GOT3 (cell line): ENCODE measurements at regions not wholly inside any gene's neighbourhood (a gene's known extent, or its start where the extent isn't known, plus 50 kb on each side); places are given as distances from the start of the nearest gene placed in this dataset.
"Not testable (repeated sequence)": the region's sequence is repeated elsewhere in the genome, so short reads cannot be mapped to it uniquely, and the experiment has no call there.

Source experiments
- DNase-seq: peaks from one replicate; lab custom pipeline; 2025; ENCODE audit warnings: mixed read lengths; lab: John Stamatoyannopoulos, UW

DNA sequence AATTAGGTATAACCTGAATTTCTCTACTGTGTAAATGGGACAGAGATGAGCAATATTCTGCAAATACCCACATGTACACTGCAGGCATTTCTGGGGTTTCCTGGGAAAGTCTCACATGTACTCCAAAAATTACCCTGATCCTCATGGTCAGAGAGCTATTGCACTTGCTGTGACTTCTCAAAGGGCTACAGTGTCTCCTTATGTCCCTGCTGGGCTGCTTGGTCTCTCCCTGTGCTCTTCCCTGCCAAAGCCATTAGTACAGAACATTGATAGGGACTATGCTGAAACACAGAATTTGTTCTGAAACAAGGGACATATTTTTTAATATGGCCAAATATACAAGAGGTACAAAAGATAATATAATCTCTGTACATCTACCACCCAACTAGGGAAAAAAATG, 924.4 kb upstream of the NXPH2 start:
- no peak for DNase-seq

DNA sequence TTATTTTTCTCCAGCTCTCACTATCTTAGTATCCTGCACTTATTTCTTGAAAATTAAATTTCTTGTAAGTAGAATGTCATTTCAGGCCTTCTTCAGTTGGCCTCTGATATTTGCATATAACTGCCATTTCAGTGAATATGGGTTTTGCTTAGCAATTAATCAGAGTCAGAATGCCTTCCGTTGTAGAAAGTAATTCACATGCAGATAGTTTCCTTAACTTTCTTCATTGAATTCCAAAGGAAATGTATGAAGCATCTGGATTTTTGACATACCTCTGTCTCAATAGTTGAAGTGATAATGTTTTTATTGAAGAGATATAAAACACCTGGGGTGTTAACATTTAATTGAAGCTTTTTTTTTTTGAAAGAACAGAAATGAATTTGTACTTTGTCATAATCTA, 914.1 kb upstream of the NXPH2 start:
- DNase-seq, result no peak

DNA sequence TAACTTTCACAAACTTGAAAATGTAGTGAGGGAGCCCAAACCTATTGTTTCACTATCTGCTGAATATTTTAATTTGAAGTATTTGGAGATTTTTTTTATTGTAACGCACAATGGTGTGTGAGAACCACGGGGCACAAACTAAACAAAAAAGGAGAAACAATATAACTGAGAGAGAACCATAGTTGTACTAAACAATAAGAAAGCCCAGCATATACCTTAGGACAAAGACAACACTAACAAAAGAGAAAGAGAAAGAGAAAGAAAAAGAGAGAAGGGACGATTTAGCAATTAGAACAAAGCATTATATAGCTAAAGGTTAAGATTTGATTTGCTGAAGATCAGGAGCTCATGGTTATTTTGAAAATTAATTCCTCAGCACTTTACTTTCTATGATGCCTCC, 906.0 kb upstream of the NXPH2 start:
- DNase-seq, result no peak

DNA sequence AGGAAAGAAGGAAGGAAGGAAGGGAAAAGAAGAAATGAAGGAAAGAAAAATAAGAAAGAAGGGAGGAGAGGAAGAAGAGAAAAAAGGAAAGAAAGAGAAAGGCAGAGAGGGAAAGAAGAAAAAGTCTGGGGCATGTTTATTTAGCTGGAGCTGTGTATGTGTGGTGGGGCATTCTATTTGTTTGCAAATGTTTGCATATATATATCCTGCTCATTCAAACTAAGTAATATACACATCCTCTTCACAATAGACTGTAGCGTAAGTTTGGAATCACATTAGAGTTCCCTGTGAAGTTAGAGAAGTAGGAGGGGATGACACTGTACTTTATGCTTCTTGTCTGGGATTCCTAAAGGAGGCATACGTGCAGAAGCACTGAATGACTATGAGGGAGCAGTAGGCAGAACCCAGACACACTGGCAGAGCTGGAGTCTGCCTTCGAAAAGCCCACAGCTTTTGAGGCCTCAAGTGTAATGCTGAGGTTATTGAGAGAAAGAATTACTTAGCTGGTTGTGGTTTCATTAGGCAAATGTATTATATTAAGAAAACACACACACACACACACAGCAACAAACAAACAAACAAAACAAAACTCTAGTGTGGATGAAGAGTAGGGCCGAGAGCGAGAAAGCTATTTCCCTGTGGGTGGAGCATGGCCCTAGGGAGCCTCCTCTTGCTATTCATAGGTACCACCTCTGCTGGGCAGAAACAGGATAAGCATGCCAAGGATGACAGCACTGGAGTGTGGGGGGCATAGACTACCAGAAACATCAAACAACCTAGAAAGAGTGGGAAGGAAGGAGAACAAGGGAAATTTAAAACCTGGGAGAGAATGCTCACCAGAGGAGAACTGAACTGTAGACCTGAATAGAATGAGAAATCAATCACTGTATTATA, 905.1 kb upstream of the NXPH2 start:
- DNase-seq, result no peak

DNA sequence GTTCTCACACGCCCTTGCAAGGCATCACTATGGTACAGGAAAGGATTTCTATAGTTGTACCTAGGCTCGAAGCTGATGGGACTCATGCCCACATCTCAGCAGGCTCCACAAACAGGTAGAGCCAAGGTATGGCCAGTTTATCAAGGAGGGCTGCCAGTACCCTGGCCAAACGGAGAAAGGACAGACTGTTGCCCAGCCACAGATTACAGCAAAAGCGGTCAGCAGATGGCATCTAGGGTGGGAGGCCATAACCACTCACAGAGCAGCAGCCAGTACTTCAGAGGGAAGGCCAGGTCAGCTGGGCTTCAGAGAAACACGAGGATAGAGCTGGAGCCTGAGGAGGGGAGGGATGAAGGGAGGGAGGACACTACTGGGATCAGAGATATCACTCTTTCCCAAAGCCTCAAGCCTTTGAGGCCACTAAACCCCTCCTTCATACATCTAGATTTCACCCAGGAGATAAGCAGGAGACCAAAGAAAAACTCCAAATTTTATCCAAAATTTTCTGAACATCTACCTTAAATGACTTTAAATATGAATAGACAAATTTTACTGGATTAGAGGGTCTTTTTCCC, 904.2 kb upstream of the NXPH2 start:
- no peak for DNase-seq

DNA sequence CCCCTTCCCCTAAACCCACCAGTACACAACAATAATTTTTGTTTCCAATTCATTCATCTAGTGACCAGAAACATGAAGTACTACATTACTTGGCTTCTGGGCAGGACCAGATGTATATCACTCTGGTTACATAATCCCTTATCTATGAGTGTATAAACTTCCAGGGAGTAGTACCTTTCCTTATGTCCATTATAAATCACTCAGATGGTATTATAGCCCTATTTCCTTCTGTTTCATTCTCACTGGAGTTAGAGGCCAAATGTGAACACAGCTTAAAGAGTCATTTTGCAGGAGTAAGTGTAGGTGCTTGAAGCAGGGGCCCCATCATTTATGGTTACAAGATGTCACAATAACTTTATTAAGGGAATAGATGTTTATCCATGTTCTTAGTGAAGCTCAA, 894.4 kb upstream of the NXPH2 start:
- no peak for DNase-seq

DNA sequence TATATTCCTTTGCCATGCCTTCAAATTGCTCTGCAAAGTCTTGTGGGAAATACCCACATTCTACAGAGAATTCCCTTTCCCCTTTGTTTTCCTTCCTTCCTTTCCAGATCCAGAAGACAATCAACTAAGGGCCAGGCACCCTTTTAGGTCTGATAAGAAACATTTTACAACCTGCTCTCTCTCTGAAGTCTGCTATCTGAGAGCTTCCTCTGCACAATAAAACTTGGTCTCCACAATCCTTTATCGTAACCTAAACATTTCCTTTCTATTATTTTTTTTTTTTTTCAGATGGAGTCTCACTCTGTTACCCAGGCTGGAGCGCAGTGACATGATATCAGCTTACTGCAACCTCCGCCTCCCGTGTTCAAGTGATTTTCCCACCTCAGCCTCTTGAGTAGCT, 893.3 kb upstream of the NXPH2 start:
- not testable (repeated sequence) for DNase-seq

DNA sequence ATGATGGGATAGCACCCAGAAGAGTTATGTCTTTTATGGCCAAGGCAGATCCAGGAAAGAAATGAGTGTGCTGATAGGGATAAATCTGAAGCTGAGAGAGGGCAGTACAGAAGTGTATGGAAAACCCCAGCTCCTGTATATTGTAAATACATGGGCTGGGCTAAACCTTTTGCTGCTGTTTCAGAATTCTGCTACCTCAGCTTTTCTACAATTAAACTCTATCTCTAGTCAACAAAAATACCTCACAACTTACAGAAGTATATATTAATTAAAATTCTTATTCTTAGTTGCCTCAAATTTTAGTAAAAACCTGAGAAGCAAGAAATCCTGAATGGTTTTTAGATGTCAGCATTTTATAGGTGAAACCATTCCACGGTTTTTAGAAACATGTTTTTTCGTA, 889.5 kb upstream of the NXPH2 start:
- DNase-seq, result no peak

DNA sequence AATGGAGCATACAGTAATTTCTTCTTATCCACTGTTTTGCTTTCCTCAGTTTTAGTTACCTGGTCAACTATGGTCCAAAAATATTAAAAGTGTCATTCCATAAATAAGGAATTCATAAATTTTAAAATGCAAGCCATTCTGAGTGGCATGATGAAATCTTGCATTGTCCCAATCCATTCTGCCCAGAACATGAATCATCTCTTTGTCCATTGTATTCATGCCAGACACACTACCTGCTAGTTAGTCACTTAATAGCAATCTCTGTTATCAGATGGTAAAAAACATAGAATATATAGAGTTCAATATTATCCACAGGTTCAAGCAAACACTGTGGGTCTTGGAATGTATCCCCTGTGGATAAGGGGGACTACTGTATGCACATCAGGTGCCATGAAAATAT, 872.2 kb upstream of the NXPH2 start:
- DNase-seq, result no peak

DNA sequence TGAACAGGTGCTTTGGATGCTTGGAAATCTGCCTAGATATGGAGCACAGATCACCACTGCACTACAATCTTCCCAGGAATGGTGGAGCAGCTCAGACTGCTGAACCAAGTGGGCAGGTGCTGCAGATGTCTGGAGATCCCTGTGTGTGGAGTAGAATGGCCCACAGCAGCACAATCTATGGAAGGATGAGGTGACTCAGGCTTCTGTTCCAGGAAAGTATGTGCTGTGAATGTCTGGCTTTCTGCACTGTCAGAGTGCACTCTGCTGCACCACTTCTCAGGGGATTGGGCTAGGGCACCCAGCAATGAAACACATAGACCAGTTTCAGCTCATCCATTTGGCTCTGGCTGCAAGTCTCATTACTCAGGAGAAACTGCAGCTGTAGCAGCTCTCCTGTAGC, 865.4 kb upstream of the NXPH2 start:
- no peak for DNase-seq

DNA sequence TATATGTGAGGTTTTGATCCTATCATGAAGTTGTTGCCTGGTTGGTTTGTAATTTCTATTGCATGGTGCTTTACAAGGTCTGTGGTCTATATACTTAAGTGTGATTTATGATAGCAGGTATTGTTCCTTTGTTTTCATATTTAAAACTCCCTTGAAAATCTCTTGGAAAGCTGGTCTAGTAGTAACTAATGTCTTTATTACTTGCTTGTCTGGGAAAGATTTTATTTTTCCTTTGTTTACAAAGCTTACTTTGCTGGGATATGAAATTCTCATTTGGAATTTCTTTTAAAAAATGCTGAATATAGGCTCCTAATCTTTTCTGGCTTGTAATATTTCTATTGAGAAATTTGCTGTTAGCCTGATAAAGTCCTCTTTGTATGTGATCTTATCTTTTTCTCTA, 862.9 kb upstream of the NXPH2 start:
- DNase-seq, result no peak

DNA sequence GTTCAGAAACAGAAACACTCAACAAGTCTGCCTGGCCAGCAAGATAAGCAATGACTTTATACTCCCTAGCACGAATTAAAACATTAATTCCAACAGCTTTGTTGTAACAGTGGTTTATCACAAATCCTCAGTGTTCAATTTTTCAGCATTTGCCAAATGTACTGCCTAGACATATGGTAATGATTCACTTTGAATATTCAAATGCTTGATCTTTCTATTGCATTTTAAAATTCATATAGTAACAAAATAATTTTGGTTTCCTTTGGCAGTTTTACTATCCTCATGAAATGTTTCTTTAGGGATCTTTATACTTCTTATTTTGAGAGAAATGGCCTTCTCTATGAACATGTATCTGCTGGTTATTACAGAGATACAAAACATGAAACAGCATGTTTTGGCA, 851.8 kb upstream of the NXPH2 start:
- DNase-seq, result no peak

DNA sequence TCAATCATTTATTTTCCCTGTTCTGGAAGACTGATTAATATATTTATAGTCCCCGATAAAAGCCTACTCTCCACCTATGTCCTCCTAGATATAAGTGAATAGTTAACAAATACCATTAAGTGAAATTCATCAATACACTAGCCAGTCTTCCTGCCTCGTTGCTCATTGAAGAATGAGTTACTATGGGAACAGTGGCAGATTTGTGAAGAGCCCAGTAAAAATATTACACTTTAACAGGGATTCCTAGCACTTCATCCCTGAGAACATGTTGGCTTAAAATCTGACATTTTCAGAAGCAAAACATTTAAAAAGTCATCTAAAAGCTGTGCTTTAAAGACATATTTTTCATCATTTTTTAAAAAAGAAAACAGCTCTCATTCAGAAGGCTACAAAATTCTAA, 848.7 kb upstream of the NXPH2 start:
- no peak for DNase-seq

DNA sequence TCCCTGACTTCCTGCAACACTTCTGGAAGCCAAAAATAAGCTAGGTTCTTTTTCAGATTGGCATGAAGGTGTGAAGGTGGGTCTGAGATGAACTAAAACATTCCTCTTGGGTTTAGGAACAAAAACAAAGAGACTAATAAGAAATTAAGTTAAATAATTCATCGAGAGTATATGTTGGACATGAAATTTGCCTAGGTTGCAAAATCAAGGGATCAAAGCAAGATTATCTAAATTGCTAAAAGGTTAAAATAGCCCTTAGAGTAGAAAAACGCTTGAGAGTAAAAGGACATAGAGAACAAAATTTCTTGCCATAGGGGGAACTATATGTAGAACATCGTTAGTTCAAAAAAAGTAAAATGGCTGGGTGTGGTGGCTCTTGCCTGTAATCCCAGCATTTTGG, 845.9 kb upstream of the NXPH2 start:
- DNase-seq, result no peak

DNA sequence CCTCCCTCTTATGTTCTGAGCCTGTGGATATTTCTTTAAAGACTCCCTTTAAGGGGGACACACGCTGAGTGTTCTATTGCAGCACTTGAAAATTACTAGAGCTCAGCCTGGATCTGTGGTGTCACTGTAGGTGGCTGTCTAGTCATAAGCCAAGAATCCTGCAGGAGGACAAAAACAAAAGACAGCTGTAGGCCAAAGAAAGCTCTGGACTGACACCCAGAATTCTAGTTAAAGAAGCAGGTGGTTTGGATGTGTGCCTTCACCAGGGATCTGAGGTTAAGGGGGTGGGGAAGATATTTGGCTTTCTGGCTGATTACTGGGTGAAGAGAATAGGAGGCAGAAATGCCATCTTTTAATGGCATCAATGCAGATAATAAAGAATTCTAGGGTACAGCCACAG, 842.5 kb upstream of the NXPH2 start:
- DNase-seq, result no peak

DNA sequence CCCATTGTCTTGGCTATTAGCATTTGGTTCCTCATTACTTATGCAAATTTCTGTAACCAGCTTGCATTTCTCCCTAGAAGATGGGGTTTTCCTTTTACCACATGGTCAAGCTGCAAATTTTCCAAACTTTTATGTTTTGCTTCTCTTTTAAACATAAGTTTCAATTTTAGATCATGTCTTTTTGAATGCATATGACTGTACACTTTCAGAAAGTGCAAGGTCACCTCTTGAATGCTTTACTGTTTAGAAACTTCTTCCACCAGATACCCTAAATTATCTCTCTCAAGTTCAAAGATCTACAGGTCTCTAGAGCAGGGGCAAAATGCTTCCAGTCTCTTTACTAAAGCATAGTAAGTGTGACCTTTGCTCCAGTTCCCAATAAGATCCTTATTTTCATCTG, 837.6 kb upstream of the NXPH2 start:
- DNase-seq, result no peak

DNA sequence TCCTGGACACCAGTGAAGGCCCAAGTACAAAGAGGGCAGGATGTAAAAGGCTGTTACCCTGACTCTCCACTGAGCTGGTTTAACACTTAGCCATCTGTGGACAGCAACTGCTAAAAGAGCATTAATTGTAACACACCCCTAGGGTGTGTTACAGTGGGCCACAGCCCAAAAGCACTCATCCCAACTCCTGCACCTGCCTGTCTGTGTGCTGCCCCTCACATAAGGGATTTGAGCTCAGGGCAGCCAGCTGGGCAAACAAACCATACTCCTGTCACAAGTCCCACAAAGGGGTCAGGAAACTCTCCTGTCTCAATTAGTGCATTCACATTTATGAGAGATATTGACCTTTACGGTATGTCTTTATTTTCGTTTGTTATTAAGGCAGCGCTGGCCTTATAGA, 833.1 kb upstream of the NXPH2 start:
- DNase-seq, result no peak

DNA sequence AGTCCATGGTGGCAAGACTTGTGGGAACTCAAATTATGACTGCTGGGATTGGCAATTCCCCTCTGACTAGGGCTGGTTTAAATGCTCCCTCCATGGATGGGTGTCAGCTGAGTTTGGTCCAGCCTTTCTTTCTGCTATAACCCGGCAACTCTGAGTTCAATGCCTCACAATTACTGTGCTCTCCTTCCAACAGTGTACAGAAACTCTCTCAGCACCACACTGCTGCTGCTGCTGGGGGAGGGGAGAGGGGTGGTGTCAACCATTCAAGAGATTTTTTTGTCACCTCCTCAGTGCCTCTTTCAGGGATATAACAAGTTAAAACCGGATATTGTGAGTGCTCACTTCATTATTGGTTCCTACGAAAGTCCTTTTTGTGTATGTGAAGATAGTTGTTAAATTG, 830.3 kb upstream of the NXPH2 start:
- DNase-seq, result no peak

DNA sequence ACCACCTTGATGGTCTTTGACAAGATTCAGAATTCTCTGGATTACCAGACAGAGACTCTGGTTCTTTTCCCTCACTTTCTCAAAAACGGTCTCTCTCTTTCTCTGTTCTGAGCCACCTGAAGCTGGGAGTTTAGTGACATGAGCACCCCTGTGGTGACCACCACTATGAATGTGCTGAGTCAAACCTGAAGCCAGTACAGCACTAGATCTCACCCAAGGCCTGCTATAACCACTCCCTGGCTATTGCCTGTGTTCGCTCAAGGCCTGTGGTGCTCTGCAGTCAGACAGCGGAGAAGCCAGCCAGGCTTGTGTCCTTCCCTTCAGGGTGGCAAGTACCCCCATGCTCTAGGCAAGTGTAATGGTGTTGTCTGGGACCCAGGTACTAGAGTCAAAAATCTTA, 828.9 kb upstream of the NXPH2 start:
- no peak for DNase-seq

DNA sequence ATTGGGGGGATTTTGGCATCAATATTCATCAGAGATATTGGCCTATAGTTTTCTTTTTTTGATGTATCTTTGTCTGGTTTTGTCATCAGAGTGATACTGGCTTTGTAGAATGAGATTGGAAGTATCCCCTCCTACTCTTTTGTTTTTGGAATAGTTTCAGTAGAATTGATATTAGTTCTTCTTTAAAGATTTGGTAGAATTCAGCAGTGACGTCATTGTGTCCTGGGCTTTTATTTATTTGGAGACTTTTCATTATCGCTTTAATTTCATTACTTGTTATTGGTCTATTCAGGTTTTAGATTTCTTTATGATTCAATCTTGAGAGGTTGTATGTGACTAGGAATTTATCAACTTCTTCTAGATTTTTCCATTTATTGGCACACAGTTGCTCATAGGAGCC, 825.5 kb upstream of the NXPH2 start:
- no peak for DNase-seq

DNA sequence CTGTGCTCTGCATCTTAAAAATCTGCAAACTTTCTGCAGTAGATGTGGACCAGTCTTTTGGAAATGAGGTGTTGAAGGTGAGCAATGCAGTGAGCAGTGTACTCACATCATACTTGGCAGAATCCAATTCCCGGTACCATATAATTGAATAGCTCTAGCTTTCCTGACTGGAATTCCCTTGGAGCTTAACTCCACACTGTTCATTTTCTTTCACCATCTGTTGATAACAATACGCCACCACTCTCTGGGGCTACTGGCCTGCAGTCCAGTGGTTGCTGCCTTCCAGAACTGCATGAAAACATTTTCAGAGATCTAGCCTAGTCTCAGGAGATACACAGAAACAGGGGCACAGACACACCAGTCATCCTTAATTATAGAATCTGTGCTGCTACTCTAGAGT, 820.0 kb upstream of the NXPH2 start:
- DNase-seq, result no peak

DNA sequence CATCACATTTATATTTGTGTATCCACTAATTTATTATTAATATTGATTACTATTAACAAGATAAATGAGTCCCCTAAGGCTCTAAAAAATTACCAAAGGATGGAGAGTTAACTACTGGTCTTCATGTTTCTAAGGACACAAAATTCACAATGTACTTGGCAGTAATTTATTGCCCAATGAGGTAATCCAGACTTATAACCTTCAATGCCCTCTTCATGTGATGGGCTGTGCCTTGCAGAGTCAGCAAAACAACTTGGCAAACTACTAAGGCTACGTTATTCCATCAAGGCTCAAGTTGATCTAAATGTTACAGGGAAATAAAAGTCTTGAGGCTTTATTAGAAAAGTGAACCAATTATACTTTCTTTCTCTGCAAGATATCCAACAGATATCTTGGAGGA, 804.9 kb upstream of the NXPH2 start:
- no peak for DNase-seq

DNA sequence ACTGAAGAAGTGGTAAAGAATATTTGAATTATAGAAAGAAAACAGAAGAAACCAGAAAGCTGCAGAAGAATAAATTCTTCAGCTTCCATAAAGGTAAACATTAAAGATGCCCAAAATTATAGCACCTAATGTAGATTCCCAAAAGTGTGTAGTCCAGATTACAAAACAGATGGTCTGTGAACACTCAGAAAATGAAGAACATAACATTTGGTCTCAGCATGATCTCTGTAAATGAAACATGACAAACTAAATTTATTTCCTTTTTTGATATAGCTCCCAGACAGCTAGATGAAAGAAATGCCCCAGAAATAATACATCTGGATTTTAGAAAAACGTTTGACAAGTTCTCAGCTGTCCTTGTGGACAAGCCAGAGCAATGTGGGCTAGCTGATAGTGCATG, 794.2 kb upstream of the NXPH2 start:
- DNase-seq, result no peak

DNA sequence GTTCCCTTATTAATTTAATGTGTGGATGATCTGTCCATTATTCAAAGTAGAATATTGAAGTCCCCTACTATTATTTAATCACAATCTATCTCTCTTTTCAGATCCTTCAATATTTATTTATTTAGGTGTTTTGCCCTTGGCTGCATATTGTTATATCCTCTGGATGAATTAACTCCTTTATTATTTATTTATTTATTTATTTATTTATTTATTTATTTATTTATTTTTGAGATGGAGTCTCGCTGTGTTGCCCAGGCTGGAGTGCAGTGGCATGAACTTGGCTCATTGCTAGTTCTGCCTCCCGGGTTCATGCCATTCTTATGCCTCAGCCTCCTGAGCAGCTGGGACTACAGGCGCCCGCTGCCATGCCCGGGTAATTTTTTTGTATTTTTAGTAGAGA, 776.6 kb upstream of the NXPH2 start:
- no peak for DNase-seq
